Stimulated activated CD4-positive, alpha-beta T cell treated with anti-CD3 and anti-CD28 coated beads, Interleukin-12 subunit alpha, Interleukin-12 subunit beta, amount 100 ng/mL, for 4 hours (primary cell): ENCODE measurements at regions not wholly inside any gene's neighbourhood (a gene's known extent, or its start where the extent isn't known, plus 50 kb on each side); places are given as distances from the start of the nearest gene placed in this dataset.
"Not testable (repeated sequence)": the region's sequence is repeated elsewhere in the genome, so short reads cannot be mapped to it uniquely, and the experiment has no call there.

Source experiments
- DNase-seq: peaks from one replicate; pipeline ENCODE4 v3.0.0-alpha.2; 2020

- no peak for DNase-seq
These were observed 463.9 kb upstream of the JARID2 start for GRCh38 chr6:14781772-14782525.

- not testable (repeated sequence) for DNase-seq
These were observed 462.9 kb upstream of the JARID2 start for GRCh38 chr6:14782921-14783464.

DNA sequence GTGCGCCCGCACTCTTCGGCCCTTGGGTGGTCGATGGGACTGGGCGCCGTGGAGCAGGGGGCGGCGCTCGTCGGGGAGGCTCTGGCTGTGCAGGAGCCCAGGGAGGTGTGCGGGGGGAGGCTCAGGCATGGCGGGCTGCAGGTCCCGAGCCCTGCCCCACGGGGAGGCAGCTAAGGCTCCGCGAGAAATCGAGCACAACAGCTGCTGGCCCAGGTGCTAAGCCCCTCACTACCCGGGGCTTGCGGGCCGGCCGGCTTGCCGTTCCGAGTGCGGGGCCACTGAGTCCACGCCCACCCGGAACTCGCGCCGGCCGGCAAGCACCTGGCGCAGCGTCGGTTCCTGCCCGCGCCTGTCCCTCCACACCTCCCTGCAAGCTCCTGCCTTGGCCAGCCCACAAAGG lies 462.3 kb upstream of the JARID2 start:
- no peak for DNase-seq

GRCh38 chr6:14784596-14785492 lies 461.0 kb upstream of the JARID2 start:
- DNase-seq, result no peak

GRCh38 chr6:14785493-14785790 lies 460.4 kb upstream of the JARID2 start:
- no peak for DNase-seq

- no peak for DNase-seq
These were observed 459.9 kb upstream of the JARID2 start for GRCh38 chr6:14786008-14786407.

GRCh38 chr6:14786455-14786854 lies 459.4 kb upstream of the JARID2 start:
- DNase-seq, result no peak

- no peak for DNase-seq
These were observed 458.6 kb upstream of the JARID2 start for GRCh38 chr6:14787250-14787649.

GRCh38 chr6:14787677-14788076 lies 458.2 kb upstream of the JARID2 start:
- DNase-seq, result no peak

DNA sequence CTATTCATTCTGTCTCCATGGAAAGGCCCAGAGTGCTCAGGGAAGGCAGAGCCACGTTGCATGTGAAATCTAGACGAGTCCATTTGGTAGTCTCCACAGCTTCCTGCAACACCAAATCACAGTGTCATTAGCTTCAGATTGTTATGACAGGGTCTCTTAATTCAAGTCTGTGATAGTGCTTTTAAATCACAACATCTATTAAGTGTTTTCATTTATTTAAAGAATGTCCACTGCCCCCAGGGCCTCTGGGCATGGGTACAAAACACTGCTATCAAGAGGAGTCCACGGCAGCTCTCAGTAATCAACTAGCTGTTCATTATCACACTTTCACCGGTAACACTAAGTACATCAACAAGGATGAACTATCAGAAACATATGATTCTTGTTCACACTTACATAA lies 455.9 kb upstream of the JARID2 start:
- no peak for DNase-seq

GRCh38 chr6:14790976-14791375 lies 454.9 kb upstream of the JARID2 start:
- no peak for DNase-seq

DNA sequence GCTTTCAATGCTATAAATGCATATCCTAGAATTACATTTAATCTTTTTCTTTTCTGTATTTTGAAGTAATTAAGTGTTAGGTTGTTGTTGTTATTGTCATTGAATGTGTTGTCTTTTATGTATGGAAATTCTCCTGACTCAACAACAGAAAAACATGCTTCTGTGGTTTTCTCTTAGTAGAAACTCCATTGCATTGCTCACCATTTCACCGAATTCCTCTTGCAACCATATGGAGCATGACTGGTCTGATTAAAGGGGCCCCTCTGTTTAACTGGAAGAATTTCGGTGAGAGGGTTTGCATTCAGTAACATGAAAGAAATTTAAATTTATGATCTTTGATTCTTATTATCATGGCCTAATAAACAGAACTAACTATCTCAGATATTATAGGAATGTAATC lies 454.3 kb upstream of the JARID2 start:
- no peak for DNase-seq

GRCh38 chr6:14792118-14792955 lies 453.5 kb upstream of the JARID2 start:
- DNase-seq, result no peak

DNA sequence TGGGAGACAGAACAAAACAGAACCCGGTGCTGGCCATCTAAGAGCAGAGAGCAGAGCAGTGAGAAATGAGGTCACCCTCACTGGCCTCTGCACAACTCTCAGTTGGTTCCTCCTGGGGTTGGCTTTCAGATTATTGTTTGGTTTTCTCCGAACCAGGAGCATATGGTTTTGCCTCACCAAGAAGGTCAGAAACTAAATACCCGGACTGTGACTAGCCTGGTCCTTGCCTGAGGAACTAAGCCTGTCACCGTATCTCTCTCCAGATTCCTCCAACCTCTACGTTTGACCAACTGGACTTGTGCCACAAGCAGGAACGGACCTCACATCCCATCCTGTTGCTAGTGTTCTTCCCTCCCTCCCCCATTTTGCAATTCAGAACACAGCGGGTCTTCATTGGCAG lies 450.4 kb upstream of the JARID2 start:
- DNase-seq, result no peak

GRCh38 chr6:14796974-14797762 lies 448.7 kb upstream of the JARID2 start:
- DNase-seq, result no peak

DNA sequence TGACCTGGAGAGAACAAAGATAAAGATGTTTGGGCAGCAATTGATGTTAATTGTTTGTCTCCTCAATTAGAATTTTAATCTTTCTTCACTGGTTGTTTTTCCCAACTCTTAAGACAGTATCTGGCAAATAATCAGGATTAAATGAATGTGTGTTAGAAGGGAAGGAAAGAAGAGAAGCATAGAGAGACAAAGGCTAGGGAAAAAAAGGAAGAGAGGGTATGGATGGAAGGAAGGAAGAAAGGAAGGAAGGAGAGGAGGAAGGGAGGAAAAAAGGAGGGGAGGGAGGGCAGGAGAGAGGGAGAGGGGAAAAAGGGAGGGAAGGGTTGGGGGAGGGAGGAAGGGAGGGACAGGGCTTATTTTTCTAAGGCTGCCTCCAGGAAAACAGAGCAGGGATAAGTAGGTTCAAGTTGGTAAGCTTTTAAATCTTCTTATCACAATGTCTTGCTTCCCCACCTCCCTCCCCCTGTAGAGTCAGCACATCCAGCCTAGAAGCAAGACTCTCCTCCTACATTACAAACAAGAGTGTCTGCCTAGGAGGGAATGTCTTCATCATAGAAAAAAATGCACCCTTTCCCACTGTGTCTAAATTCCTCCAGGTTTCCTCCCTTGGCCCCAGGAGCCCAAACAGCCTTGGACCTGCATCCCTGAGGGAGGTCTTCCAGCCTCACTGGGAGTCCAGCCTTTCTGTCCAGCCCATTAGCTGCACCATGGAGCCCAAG lies 447.8 kb upstream of the JARID2 start:
- no peak for DNase-seq

DNA sequence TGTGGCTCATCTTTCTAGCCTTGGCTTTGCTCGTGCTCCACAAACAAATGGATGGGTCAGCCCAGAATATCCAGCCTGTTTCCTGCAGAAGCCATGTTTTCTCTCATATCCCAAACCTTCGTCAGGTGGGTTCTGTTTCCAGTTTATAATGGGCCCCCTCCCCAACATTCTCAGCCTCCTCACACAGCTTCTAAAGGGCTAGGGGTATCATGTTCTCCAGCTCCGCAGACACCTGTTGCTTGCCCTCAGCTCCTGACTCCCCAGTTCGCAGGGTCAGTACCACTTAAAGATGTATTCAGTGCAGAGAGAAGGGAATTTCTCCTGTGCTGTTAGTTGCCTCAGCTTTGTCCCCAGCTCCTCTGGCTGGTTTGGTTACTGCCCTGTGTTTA lies 447.3 kb upstream of the JARID2 start:
- no peak for DNase-seq

GRCh38 chr6:14798996-14799588 lies 446.8 kb upstream of the JARID2 start:
- no peak for DNase-seq

DNA sequence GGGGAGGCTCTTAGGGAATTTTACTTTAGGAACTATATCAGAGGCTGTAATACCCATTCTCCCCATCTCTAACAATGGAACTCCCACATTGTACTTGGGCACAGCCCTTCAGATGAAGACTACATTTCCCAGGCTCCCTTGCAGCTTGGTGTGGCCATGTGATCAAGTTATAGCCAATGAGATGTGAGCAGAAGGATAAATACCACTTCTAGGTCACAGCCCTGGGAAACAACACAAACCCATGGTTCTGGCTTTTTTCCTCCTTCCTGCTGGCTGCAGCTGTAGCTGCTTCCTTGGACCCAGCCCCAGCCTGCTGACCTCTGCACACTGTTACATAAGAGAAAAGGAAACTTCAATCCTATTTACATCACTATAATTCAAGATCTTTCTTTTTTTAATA lies 445.9 kb upstream of the JARID2 start:
- no peak for DNase-seq

- DNase-seq, result no peak
These were observed 443.2 kb upstream of the JARID2 start for GRCh38 chr6:14802514-14803160.
